ENCODE measurements at regions not wholly inside any gene's neighbourhood (a gene's known extent, or its start where the extent isn't known, plus 50 kb on each side); places are given as distances from the start of the nearest gene placed in this dataset.

DNA sequence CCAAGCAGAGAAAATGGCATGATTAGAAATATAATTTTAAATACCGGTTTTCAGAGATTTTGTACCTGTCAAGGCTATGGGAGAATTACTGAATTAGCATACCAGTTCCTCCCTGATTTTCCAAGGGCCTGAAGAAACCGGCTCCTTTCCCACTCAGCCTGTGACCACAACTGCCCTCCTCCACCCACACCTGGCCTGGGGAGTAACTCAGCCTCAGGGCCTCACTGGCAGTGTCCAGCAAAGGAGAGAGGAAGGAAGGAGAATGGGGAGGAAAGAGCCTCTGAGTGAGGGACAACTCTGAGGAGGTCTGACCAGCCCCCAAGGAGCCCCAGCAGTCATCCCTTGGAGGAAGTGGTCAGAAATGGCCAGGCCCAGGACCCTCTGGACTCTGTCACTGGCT lies 98.0 kb upstream of the LYZL2 start:
- TF ChIP-seq, protein P1, sequence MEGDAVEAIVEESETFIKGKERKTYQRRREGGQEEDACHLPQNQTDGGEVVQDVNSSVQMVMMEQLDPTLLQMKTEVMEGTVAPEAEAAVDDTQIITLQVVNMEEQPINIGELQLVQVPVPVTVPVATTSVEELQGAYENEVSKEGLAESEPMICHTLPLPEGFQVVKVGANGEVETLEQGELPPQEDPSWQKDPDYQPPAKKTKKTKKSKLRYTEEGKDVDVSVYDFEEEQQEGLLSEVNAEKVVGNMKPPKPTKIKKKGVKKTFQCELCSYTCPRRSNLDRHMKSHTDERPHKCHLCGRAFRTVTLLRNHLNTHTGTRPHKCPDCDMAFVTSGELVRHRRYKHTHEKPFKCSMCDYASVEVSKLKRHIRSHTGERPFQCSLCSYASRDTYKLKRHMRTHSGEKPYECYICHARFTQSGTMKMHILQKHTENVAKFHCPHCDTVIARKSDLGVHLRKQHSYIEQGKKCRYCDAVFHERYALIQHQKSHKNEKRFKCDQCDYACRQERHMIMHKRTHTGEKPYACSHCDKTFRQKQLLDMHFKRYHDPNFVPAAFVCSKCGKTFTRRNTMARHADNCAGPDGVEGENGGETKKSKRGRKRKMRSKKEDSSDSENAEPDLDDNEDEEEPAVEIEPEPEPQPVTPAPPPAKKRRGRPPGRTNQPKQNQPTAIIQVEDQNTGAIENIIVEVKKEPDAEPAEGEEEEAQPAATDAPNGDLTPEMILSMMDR (IDR thresholded peaks at IDR 0.05; ENCODE audit: low read depth, low read length): no peak
- TF ChIP-seq MYC (IDR thresholded peaks at IDR 0.05; ENCODE audit: low read depth, low read length) (no peak), POLR2A (IDR thresholded peaks at IDR 0.05; ENCODE audit: extremely low read depth, insufficient read length) (no peak)
